SK-N-DZ (cell line): ENCODE measurements at regions not wholly inside any gene's neighbourhood (a gene's known extent, or its start where the extent isn't known, plus 50 kb on each side); places are given as distances from the start of the nearest gene placed in this dataset.

Experiments
- DNase-seq: peaks from one replicate; pipeline ENCODE4 v3.0.0-alpha.2; 2015; ENCODE audit warnings: low spot score

GRCh38 chr10:4587466-4587865, 238.5 kb upstream of the AKR1E2 start:
- no peak for DNase-seq

DNA sequence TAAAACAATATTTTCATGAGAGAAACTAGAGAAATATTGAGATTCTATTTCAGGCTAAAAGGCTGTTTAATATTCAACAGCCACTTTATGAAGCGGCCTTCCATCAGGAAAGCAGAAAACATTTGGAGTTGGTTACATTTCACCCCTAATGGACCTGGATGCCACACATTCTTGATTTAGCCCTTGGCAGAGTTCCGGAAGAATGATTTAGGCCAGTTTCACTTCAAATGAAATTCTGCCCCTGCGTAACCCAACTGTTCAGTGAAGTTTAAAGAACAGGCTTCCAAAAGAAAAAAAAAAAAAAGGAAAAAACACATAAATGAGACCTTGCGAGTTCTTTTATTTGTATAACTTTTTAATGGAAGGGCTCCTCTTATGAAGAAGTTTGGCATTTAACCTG, 239.2 kb upstream of the AKR1E2 start:
- no peak for DNase-seq

DNA sequence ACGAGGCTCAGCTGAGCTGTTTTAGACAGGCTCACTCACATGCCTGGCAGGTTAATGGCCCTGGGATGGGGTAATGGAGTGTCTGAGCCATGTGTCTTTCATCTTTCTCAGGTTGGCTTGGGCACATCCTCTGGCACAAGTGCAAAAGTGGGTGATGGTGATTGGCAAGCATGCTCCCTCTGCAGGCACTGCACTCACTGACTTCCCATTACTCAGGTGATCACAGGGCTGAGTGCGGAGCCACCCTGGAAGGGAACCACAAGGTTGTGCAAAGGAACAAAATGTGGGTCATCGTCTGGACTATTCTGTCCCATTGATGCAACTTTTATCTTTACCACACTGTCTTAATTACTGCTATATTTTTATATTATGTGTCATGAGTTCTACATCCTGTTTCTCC, 244.1 kb upstream of the AKR1E2 start:
- no peak for DNase-seq

- no peak for DNase-seq
Measured at GRCh38 chr10:4579844-4580243, 246.2 kb upstream of the AKR1E2 start.

DNA sequence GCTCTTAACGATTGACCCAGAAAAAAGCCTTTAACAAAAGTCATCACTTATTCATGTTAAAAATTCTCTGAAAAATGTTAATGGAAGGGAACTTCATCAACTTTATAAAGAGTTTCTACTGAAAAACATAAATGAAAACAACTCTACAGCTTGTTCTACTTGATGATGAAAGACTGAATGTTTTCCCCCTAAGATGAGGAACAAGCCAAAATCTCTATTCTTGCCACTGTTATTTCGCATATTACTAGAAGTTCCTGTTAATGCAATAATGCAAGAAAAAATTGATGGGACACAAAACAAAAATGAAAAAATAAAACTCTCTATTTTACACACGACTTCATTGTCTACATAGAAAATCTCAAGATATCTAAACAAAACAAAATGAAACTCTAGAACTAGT, 249.8 kb upstream of the AKR1E2 start:
- no peak for DNase-seq

- no peak for DNase-seq
Measured at GRCh38 chr10:4569151-4569550, 256.9 kb upstream of the AKR1E2 start.

GRCh38 chr10:4568731-4569130, 257.3 kb upstream of the AKR1E2 start:
- DNase-seq = no peak

GRCh38 chr10:4568086-4568485, 257.9 kb upstream of the AKR1E2 start:
- no peak for DNase-seq

- no peak for DNase-seq
Measured at GRCh38 chr10:4567637-4568036, 258.4 kb upstream of the AKR1E2 start.

DNA sequence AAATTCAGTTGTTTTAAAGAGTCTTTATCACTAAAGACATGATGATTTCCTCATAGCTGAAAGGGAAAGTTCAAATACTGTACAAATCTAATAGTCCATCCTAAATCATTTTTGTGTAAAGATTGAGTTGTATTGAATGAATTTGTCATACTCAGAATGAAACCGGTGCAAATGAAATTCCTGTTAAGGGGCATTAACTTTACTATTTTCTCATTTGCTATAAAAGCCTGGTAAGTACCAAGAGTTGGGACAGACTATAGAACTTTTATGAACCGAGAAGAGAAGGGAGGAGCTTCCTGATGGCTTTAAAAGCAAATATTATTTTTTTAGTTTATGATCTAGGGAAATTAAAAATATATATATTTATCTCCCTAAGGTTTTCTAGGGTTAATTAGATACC, 260.0 kb upstream of the AKR1E2 start:
- no peak for DNase-seq

DNA sequence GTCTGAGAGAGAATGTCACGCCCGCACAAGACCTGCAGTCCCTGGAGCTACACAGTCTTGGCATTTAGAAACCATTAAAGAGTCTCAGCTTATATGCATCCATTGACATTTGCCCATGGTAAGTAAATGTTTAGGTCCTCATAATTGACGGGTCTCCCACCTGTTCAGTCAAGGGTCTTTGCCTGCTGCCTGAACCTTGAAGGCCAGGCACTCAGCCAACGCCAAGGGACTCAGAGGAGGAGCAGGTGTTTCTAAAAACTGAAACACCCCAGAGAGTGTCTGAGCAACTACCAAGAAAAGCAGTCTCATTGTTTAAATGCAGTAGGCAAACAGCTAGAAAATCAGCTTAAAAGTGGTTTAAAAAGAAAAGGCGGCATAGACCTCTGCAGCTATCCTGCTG, 264.7 kb upstream of the AKR1E2 start:
- DNase-seq = no peak

DNA sequence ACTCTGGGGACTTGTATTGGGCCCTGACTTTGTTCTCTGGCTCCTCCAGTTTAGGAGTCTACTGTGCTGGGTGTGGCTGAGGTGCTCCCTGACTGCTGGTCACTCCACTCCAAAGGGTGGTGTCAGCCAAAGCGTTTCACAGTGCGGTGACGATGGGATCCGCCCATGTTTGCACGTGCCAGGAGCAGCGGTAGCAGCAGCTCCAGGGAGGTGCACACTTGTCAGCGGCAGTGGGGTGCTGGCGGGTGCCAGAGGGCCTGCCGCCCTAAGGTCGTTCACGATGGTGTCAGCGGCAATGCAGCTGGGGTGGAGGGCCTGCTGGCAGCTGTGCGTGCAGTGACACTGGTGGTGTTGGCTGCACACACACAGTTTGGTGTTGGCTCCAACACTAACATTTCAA, 268.5 kb upstream of the AKR1E2 start:
- no peak for DNase-seq

- DNase-seq = no peak
Measured at GRCh38 chr10:4556527-4556926, 269.5 kb upstream of the AKR1E2 start.

GRCh38 chr10:4555920-4556319, 270.1 kb upstream of the AKR1E2 start:
- DNase-seq = no peak

DNA sequence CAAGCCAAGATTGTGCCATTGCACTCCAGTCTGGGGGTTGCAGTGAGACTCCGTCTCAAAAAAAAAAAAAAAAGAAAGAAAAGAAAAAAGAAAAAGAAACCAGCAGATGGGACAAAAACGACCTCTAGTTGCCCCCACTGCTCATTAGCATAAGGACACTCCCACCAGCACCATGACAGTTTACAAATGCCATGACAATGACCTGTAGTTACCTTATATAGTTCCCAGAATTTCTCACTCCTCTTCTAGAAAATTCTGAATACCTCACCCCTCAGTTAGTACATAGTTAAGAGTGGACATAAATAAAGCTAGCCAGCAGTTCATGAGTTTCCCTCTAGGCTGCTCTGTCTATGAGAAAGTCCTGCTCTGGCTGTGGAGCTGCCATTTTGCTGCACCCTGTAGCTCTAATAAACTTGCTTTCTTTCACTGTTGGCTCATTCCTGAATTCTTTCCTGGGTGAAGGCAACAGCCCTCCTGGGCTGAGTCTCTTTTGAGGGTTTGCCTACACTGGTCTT, 276.8 kb upstream of the AKR1E2 start:
- DNase-seq = no peak

DNA sequence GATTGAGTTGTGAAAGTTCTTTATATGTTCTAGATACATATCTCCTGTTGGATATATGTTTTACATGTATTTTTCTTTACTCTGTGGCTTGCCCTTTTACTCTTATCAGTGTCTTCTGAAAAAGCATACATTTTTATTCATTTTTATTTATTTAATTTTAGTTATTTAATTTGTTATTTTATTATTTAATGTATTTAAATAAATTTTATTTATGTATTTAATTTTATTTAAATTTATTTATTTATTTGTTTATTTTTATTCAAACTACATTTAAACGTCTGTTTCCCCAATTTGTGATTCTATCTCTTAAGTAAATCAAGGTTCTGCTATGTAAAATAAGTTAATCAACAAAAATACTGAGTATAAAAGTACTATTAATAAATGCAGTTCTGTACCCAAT, 279.1 kb upstream of the AKR1E2 start:
- DNase-seq = no peak

GRCh38 chr10:4546500-4546899, 279.5 kb upstream of the AKR1E2 start:
- DNase-seq = no peak

DNA sequence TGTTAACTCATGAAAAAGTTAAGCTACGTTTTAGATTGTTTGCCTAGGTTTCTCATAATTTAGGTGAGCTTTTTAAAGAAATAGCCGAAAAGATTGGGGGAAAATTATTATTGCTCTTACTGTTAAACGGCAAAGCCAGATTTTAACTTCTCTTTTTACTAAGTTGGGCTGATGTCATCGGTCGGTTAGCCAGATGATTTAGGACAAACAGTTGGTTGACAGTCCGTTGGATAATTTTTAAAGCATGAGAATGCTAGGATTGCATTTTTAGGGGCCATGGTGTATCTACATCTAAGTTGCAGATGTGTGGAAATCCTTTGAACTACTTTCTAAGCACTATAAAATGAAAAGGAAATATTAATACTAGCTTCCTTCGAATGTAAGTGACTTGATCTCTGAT, 280.9 kb upstream of the AKR1E2 start:
- no peak for DNase-seq

- no peak for DNase-seq
Measured at GRCh38 chr10:4543938-4544533, 282.0 kb upstream of the AKR1E2 start.

GRCh38 chr10:4541292-4541691, 284.7 kb upstream of the AKR1E2 start:
- no peak for DNase-seq

DNA sequence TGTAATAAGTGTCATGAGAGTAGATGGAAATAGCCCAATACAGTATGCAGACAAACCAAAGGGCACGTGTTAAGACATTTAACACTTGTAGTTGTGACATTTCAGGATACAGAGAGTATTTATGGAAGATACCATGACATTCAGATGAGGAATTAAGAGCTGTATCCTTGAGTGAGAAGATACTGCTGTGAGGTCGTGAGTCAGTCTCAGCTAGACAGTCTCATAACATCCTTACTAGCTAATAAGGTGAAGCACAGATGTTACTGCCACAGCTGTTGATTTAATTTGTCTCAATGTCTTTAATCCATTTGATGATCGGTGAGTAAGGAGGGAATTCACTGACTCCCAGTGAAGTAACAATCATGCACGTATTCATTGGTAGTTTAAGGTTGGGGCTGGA, 288.0 kb upstream of the AKR1E2 start:
- no peak for DNase-seq

DNA sequence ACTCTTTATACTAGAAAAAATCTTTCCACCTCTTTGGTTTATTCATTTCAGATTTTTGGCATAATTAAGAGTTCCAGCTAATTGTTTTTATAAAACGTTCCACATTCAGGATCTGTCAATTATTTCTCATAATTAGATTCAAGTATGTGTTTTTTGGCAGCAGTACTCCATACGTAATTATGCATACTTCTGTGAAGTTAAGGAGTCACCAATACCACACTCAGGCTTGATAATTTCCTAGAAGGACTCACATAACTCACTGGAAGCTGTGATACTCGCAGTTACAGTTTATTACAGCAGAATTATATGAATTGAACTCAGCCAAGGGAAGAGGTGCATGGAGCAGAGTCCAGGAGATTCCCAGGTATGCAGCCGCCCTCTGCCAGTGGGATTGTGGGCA, 290.5 kb upstream of the AKR1E2 start:
- DNase-seq = no peak

- DNase-seq = no peak
Measured at GRCh38 chr10:4533621-4534020, 292.4 kb upstream of the AKR1E2 start.

DNA sequence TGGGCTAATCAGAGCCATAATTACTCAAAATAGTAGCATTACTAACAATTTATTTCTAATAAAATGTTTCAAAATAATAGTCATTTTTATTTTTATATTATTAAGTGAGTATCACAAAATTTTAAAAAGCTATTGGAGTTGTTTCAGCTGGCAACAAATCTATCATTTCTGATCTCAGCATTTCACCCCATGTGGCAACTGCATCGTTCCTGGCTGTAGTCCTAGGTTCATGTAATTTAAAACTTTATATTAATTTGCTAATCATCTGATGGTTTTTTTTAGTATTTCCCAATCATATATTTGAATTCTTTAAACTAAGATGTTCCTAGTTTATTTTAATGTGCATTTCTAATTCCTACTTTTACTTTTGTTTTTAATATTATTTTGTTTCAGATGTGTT, 293.0 kb upstream of the AKR1E2 start:
- no peak for DNase-seq
